D341Med (cell line): ENCODE measurements at regions not wholly inside any gene's neighbourhood (a gene's known extent, or its start where the extent isn't known, plus 50 kb on each side); places are given as distances from the start of the nearest gene placed in this dataset.
"Not testable (repeated sequence)": the region's sequence is repeated elsewhere in the genome, so short reads cannot be mapped to it uniquely, and the experiment has no call there.

ENCODE experiments used
- DNase-seq: peaks from one replicate; pipeline ENCODE4 v3.0.0; 2012; ENCODE audit warnings: low spot score

DNA sequence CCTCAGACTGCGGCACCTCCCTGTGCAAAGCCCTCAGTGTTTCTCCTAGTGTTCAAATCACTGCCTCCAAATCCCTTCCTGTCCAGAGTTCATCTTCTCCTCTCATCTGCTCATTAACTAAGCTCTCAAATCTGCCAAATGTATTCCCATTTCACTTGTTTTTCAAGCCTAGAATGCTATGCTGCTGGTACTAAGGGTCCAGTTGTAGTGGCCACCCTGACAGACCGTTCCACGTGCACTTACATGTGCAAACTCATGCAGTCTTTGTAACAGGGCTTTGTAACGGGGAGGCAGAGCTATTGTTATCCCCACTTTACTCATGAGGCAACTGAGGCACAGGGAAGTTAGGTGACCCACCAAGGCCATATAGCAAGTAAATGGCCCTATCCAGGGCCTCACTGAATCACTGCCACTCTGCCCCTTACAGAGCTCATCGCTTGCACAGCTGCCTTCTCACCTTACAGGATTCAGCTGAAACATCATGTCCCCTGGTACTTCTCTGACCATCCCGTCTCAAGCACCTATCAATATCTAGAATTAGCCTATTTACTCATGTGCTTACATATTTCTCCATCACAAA is 153.0 kb upstream of the PDE1C start:
- DNase-seq, result no peak

DNA sequence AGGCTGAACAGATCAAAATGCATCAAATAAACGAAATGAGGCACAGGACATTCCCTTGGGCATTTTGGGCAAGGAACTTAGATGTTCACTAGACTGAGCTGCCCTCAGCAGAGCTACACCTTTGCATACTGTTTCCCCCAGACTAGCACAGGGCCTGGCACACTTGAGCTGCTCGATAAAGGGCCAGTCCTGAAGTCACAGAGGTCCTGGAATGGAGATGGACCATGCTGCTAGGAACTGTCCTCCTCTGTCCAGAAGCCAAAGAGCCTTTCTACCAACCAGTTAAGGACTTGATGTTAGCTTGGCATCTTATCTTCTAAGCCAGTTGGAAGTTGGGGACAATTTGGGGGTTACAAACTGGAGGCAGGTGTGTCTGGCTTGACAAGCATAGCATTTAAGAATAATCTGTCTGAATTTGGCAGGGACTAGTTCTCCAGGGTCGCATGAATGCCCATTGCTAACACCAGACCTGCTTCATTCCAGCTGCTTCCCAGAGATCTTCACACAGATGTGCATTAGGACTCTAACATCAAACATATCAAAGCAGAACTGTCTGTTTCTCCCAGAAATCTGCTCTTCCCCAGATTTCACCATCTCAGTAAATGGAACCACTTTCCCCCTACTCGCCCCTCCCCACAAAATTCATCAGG is 152.2 kb upstream of the PDE1C start:
- no peak for DNase-seq

DNA sequence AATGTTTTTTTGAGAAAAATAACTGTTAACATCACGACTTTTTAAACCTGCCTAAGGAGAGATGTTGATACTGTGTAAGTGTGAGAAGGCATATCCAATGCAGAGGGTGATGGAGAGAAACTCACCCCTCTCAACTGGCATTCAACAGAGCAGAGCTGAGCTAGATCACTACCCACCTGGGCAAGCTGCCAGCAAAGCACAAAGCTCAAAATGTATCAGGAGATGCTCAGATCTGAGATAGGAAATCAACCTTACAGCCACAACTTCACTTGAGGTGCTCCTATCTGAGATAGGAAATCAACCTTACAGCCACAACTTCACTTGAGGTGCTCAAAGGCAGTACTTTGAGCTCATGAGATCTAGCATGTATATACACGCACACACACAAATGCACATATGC is 151.5 kb upstream of the PDE1C start:
- no peak for DNase-seq

DNA sequence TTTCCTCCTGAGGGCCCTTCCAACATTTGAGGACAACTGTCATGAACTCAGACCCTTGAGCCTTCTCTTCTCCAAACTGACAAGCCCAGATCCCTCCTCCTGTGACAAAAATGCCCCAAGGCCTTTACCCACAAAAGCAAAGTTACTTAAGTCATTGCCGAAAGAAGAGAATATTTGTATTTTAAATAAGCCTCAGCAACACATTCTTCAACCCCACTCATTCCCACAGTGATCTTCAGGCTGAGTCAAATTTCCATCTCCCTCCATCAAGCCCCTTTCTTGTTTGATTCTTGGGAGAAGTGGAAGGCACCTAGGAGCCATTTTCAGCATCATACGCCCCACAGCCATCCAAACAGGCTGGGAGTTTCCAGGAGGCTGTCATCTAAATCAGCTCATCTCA is 150.8 kb upstream of the PDE1C start:
- DNase-seq, result no peak

- DNase-seq, result not testable (repeated sequence)
Measured at GRCh38 chr7:32219831-32220230, 149.6 kb upstream of the PDE1C start.

GRCh38 chr7:32219416-32219815 is 149.2 kb upstream of the PDE1C start:
- DNase-seq, result no peak

GRCh38 chr7:32218741-32219288 is 148.6 kb upstream of the PDE1C start:
- DNase-seq, result no peak

DNA sequence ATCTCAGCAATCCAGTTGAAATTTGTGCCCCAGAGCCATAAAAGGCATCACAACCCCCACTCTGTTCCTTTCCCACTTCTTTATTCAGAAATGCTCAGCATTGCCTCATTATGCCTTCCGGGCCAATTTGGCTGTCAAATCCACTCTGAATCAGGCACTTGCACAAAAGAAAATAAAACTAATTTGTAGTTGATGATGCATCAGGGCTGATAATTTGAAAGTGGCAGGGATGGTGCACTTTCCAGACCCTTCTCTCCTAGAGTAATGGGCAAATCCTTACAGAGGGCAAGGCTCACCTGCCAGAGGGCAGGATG is 147.9 kb upstream of the PDE1C start:
- DNase-seq, result no peak

- no peak for DNase-seq
Measured at GRCh38 chr7:32217341-32218153, 147.3 kb upstream of the PDE1C start.

- no peak for DNase-seq
Measured at GRCh38 chr7:32216759-32217158, 146.6 kb upstream of the PDE1C start.

DNA sequence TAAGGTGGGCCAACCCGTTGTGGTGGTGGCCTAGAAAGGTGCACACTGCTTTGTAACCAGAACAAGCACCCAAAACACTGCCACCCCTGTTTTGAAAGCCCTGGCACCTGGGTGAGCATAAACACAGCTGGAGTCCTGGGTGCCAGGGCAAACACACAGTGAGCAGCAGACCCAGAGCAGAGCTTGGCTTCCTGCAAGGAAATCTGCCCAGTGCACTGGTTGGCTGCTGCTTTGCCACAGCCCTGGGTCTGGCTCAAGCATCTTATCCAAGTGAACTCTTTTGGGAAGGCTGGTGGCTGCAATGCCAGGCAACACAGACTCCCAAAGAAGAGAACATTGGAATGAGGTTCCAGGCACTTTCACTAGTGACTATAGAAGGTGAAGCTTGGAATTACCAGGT is 145.5 kb upstream of the PDE1C start:
- no peak for DNase-seq

DNA sequence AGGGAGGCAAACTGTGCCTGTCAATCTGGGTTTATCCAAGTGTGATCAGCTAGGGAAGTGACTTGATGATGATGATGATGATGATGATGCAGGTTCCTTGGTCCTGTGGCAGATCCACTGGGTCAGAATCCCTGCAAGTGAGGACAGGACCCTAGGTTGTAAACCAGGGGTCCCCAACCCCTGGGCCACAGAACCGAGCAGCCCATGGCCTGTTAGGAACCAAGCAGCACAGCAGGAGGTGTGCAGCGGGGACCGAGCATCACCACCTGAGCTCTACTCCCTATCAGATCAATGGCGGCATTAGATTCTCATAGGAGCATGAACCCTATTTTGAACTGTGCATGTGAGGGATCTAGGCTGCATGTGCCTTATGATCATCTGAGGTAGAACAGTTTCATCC is 144.7 kb upstream of the PDE1C start:
- no peak for DNase-seq

DNA sequence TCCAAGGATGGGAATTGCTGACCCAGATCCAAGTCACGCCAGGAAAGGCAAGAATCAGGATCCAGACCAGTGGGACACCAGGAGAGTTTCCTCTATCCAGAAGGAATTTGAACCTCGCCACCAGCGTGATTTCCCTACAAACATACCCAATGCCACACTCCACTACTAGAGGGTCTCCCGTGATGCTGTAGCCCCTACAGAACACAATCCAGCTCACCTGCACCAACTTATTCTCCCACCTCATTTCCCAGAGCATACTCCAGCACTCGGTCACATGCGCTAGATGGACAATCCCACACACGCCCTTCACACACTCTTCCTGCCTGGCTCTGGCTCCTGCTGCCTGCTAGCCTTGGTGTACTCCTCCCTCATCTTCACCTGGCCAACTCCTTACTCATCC is 142.1 kb upstream of the PDE1C start:
- DNase-seq, result no peak

GRCh38 chr7:32206987-32207386 is 136.8 kb upstream of the PDE1C start:
- DNase-seq, result no peak

DNA sequence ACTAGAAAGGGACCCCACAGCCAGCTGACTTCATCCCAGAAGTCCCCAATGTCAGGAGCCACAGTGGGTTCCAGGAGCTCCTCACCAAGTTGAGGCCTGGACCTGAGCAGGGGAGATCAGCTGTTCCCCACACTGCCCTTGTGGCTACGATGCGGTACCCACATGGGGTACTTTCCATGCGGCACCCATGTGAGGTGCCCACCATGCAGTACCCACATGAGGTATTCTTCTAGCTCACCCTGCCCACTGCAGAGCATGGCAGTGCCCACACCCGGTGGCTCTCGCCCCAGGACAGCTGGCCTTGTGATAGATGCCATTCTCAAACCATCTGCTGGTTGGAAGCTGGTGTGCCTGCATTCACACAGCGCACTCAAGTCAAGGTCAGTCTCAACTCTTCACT is 136.3 kb upstream of the PDE1C start:
- no peak for DNase-seq

DNA sequence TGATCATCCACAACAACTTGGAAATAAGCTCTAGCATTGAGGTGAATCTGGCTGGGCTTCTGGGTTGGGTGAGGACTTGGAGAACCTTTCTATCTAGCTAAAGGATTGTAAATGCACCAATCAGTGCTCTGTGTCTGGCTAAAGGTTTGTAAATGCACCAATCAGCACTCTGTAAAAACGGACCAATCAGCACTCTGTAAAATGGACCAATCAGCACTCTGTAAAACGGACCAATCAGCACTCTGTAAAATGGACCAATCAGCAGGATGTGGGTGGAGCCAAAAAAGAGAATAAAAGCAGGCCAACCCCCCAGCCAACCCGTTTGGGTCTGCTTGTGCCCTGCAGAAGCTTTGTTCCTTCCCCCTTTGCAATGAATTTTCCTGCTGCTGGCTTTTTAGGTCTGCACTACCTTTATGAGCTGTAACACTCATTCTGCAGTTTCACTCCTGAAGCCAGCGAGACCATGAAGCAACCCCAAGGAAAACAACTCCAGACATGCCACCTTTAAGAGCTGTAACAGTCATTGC is 135.2 kb upstream of the PDE1C start:
- not testable (repeated sequence) for DNase-seq

- peak; percentile 55 for DNase-seq
Measured at GRCh38 chr7:32204361-32205018, 134.3 kb upstream of the PDE1C start.

GRCh38 chr7:32200646-32201045 is 130.4 kb upstream of the PDE1C start:
- no peak for DNase-seq

GRCh38 chr7:32194537-32194936 is 124.3 kb upstream of the PDE1C start:
- no peak for DNase-seq

DNA sequence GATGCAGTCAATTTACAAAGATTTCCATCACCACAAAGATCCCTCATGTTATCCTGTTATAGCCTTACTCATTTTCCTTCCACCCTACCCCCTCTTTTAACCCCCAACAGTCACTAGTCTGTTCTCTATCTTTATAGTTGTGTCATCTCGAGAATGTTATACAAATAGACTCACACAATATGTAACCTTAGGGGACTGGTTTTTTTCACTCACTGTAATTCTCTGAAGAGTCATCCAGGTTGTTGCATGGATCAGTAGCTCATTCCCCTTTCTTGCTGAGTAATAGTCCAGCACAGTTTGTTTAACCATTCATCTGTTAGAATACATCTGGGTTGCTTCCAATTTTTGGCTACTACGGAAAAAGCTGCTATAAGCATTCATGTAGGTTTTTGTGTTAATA is 121.1 kb upstream of the PDE1C start:
- DNase-seq, result no peak

DNA sequence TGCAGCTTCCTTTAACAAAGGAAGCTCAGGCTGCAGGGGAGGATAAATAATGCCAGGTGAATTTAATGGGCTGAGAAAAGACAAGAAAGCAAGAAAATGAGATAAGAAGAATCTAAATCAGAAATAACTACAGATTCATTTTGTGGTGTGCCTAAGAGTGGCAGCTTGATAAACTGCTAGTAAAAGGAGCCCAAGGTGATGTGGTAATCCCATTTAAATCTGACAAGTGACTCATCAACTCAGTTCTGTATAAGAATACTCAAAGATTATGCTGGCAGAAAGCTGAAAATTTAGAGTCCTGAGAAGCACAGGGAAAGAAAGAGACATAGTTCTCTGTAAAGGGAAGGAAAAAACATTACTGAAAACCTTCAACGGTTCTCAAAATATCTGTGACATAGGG is 109.4 kb upstream of the PDE1C start:
- DNase-seq, result no peak

GRCh38 chr7:32178677-32179366 is 108.6 kb upstream of the PDE1C start:
- DNase-seq, result no peak
